GM12878 (cell line): ENCODE measurements at regions not wholly inside any gene's neighbourhood (a gene's known extent, or its start where the extent isn't known, plus 50 kb on each side); places are given as distances from the start of the nearest gene placed in this dataset.

ENCODE experiments used
- ATAC-seq: fragments of 200-7000 bp; cut with Tn5 transposase; 3 replicates; pipeline ENCODE4 v1.9.1; 2020; ENCODE audit warnings: mild to moderate bottlenecking, moderate library complexity
- BruUV-seq: library from RNA; stranded (reverse); fragments of 400-500 nt; replicated peaks from 2 replicates; lab custom pipeline; 2021; lab: Mats Ljungman, UMichigan
- CTCF ChIA-PET: fragments of 300-600 bp; sonication (Branson Sonifier 250); formaldehyde crosslinking; extraction: SDS; loops from one replicate; lab custom pipeline; 2021; ENCODE audit warnings: inconsistent platforms; lab: Yijun Ruan, JAX
- POLR2A ChIA-PET: fragments of 350-600 bp; formaldehyde crosslinking; extraction: SDS; loops from one replicate; lab custom pipeline; 2021; ENCODE audit warnings: inconsistent platforms; lab: Charles Lee
- RAD21 ChIA-PET: fragments of 300-600 bp; sonication (Branson Sonifier 250); formaldehyde crosslinking; loops from one replicate; lab custom pipeline; 2023; ENCODE audit warnings: antibody characterized with exemption; ENCODE audit not compliant: unreplicated experiment; lab: Charles Lee
- SMC1A ChIA-PET: fragments of 300-600 bp; sonication (Branson Sonifier 250); formaldehyde crosslinking; loops from one replicate; lab custom pipeline; 2023; ENCODE audit not compliant: unreplicated experiment, uncharacterized antibody; lab: Charles Lee
- DNase-seq: peaks from one replicate; pipeline ENCODE4 v3.0.0-alpha.2; 2011; ENCODE audit warnings: low read depth, low spot score
- FAIRE-seq: peaks from 3 replicates; lab custom pipeline; 2011; peaks lifted over from hg19 to GRCh38; lab: Jason Lieb, UNC
- H2AFZ ChIP-seq: 2 replicates; pipeline ENCODE4 v1.6.0; 2011; ENCODE audit warnings: low read depth, low read length, control low read depth; ENCODE audit not compliant: control insufficient read depth
- H3K27ac ChIP-seq: 2 replicates; pipeline ENCODE4 v1.5.1; 2011; ENCODE audit warnings: control low read depth; ENCODE audit not compliant: control insufficient read depth, insufficient read depth
- H3K27me3 ChIP-seq, 2 experiments: replicated peaks in 1 of 2; 2 replicates each; pipeline versions ENCODE4 v1.6.0 to v1.6.1; 2011; ENCODE audit warnings: low read length in 1 of 2; ENCODE audit not compliant: control insufficient read depth in 2 of 2, insufficient read depth in 2 of 2
- H3K36me3 ChIP-seq, 2 experiments: 2 replicates each; pipeline ENCODE4 v1.5.1; 2011; ENCODE audit warnings: low read length in 1 of 2; ENCODE audit not compliant: control insufficient read depth in 2 of 2, insufficient read depth in 2 of 2
- H3K4me1 ChIP-seq: 2 replicates; pipeline ENCODE4 v1.6.1; 2011; ENCODE audit warnings: mild to moderate bottlenecking, low read length, moderate library complexity, mixed read lengths; ENCODE audit not compliant: control insufficient read depth, insufficient read depth
- H3K4me2 ChIP-seq: 2 replicates; pipeline ENCODE4 v1.6.0; 2011; ENCODE audit warnings: control low read depth; ENCODE audit not compliant: control insufficient read depth, insufficient read depth
- H3K4me3 ChIP-seq: fragments of 200-600 bp; sonication (generic); 2 replicates; pipeline ENCODE4 v1.5.1; 2016
- H3K79me2 ChIP-seq: 2 replicates; pipeline ENCODE4 v1.6.0; 2011; ENCODE audit warnings: low read length; ENCODE audit not compliant: control insufficient read depth, insufficient read depth
- H3K9ac ChIP-seq: 2 replicates; pipeline ENCODE4 v1.8.0; 2011; ENCODE audit warnings: low read length, control low read depth, mixed read lengths; ENCODE audit not compliant: control insufficient read depth, insufficient read depth
- H3K9me3 ChIP-seq: replicated peaks from 3 replicates; pipeline ENCODE4 v1.5.1; 2011; ENCODE audit warnings: mild to moderate bottlenecking, low read length; ENCODE audit not compliant: control insufficient read depth, insufficient read depth
- H4K20me1 ChIP-seq: 2 replicates; pipeline ENCODE4 v1.6.0; 2011; ENCODE audit not compliant: control insufficient read depth, insufficient read depth
- CREM ChIP-seq: IDR thresholded peaks from 2 replicates; pipeline ENCODE4 v1.6.1; 2014; ENCODE audit warnings: antibody characterized with exemption, low read depth
- GABPA ChIP-seq: IDR thresholded peaks from 2 replicates; pipeline ENCODE4 v1.6.1; 2014; ENCODE audit warnings: antibody characterized with exemption, low read depth, mild to moderate bottlenecking, inconsistent platforms
- IRF4 ChIP-seq: IDR thresholded peaks from 2 replicates; pipeline ENCODE4 v1.6.1; 2011; ENCODE audit warnings: low read depth, low read length
- JUNB ChIP-seq: IDR thresholded peaks from 2 replicates; pipeline ENCODE4 v1.6.1; 2016; ENCODE audit warnings: antibody characterized with exemption, mild to moderate bottlenecking
- JUND ChIP-seq: IDR thresholded peaks from 2 replicates; pipeline ENCODE4 v1.6.1; 2012; ENCODE audit warnings: low read depth, mild to moderate bottlenecking, low read length, improper control_type of control experiment, moderate library complexity
- NFXL1 ChIP-seq: fragments of 450-650 bp; IDR thresholded peaks from 2 replicates; pipeline ENCODE4 v1.6.1; 2017; ENCODE audit warnings: antibody characterized with exemption, mild to moderate bottlenecking, borderline replicate concordance
- RUNX3 ChIP-seq: IDR thresholded peaks from 2 replicates; pipeline ENCODE4 v1.6.1; 2012; ENCODE audit warnings: low read length, inconsistent platforms
- SRF ChIP-seq, 2 experiments: IDR thresholded peaks; 2 replicates each; pipeline ENCODE4 v1.6.1; 2011; ENCODE audit warnings: low read depth in 2 of 2, low read length in 2 of 2, mild to moderate bottlenecking in 1 of 2, moderate library complexity in 1 of 2
- TBL1XR1 ChIP-seq: IDR thresholded peaks from 2 replicates; pipeline ENCODE4 v1.6.1; 2012; ENCODE audit warnings: low read depth, low read length, improper control_type of control experiment
- WGBS: methylation state at CpG from one replicate; pipeline ENCODE4 v1.1.6; 2016; ENCODE audit warnings: low lambda C conversion rate; ENCODE audit not compliant: insufficient replicate concordance, insufficient coverage; ENCODE audit errors: missing lambda C conversion rate; 5-methylcytosine and 5-hydroxymethylcytosine counted together
- in situ Hi-C: fragments of 300-500 bp; cut with MboI; formaldehyde crosslinking; loops from 9 replicates; pipeline ENCODE4 v1.14.3; 2018; ENCODE audit warnings: mixed read lengths
- intact Hi-C: fragments of 100-400 bp; cut with micrococcal nuclease; formaldehyde crosslinking; loops from one replicate; pipeline ENCODE4 v1.14.2; 2022; ENCODE audit not compliant: unreplicated experiment
- TF ChIP-seq, protein P1 (sequence below): fragments of 450-650 bp; IDR thresholded peaks from 2 replicates; pipeline ENCODE4 v1.6.1; 2017; ENCODE audit warnings: low read depth, mild to moderate bottlenecking, moderate library complexity
- TF ChIP-seq, protein P2 (sequence below): IDR thresholded peaks from 2 replicates; pipeline ENCODE4 v1.6.1; 2011; ENCODE audit warnings: borderline replicate concordance, low read depth, mild to moderate bottlenecking, moderate library complexity, mixed read lengths, low read length; ENCODE audit not compliant: insufficient read depth; ENCODE audit errors: extremely low read length
- TF ChIP-seq, protein P3 (sequence below): IDR thresholded peaks from 2 replicates; pipeline ENCODE4 v1.6.1; 2012; ENCODE audit warnings: low read length, inconsistent platforms
- TF ChIP-seq, protein P4 (sequence below): IDR thresholded peaks from 2 replicates; pipeline ENCODE4 v1.6.1; 2012; ENCODE audit warnings: low read depth, low read length, improper control_type of control experiment
- TF ChIP-seq, protein P5 (sequence below): IDR thresholded peaks from 2 replicates; pipeline ENCODE4 v1.6.1; 2012; ENCODE audit warnings: improper control_type of control experiment, low read depth, low read length; ENCODE audit not compliant: insufficient replicate concordance

DNA sequence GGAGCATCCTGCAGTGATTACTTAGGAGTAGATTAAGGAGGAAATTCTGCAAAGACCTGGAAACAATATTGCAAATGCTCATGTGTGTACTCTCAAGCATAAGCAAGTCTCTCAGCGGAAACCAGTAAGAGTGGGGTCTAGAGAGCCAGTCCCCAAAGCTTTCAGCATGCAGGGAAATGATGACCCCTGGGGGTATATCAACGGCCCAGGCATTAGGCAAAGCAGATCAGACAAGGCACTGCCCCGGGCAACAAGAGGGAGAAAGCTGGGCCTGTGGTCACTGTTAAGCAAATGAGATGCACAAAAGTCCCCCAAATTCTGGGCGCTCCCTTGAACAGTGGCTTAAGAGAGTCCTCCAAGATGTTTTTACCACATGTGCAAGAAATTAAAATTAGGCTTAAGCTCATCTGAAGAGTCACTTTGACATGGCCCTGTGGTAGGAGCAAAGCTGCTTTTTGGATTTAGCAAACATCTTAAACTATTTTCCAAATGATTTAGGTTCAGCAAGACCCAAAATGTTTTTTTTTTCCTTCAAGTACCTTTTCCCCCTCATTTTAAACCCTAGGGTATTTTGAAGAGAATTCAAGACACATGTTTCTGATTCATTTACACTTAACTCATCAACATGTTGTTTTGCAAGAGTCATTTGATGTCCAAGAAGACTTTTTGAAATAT is 457.1 kb upstream of the TBX3 start:
- H3K27ac ChIP-seq: no peak overlapping the region
- no peak overlapping the region for H2AFZ ChIP-seq
- ChIA-PET RAD21 (no interaction called here), POLR2A (no interaction called here), CTCF (interaction anchor here (0.7 to 0.9 kb wide), 3 partner anchors 14 to 248 kb away, joined by 3 read pairs; no protein-coding TSS in a partner anchor), SMC1A (interaction anchor here (0.6 kb wide), 1 partner anchor 15 kb away, joined by 3 read pairs; no protein-coding TSS in a partner anchor)
- no peak overlapping the region for H3K4me2 ChIP-seq
- H3K79me2 ChIP-seq: no peaks in the 10 kb centered on the region
- H3K36me3 ChIP-seq: no peaks in the 10 kb centered on the region
- H3K4me1 ChIP-seq: no peaks in the 10 kb centered on the region
- no peaks in the 10 kb centered on the region; the same call in 2 of the 3 replicates for H3K9me3 ChIP-seq
- no peaks in the 10 kb centered on the region for H4K20me1 ChIP-seq
- DNase-seq (no peak), ATAC-seq (no peak), FAIRE-seq (no peak)
- H3K27me3 ChIP-seq: no peaks in the 10 kb centered on the region
- 2% methylated on average over 4 of the region's 4 CpGs for WGBS
- in situ Hi-C loops: no loop called here
- H3K9ac ChIP-seq: no peak overlapping the region
- intact Hi-C loops: no loop called here
- no peak overlapping the region for H3K4me3 ChIP-seq
- BruUV-seq: no TSS peak
- TF ChIP-seq SRF (IDR thresholded peaks at IDR 0.05; ENCODE audit: low read depth in 2 of 2, low read length in 2 of 2) (no peak), GABPA (no peak), NFXL1 (no peak), TBL1XR1 (no peak), CREM (no peak), IRF4 (no peak), RUNX3 (no peak), JUND (no peak), JUNB (no peak)
- TF ChIP-seq, protein P1, sequence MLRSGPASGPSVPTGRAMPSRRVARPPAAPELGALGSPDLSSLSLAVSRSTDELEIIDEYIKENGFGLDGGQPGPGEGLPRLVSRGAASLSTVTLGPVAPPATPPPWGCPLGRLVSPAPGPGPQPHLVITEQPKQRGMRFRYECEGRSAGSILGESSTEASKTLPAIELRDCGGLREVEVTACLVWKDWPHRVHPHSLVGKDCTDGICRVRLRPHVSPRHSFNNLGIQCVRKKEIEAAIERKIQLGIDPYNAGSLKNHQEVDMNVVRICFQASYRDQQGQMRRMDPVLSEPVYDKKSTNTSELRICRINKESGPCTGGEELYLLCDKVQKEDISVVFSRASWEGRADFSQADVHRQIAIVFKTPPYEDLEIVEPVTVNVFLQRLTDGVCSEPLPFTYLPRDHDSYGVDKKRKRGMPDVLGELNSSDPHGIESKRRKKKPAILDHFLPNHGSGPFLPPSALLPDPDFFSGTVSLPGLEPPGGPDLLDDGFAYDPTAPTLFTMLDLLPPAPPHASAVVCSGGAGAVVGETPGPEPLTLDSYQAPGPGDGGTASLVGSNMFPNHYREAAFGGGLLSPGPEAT: no peak
- TF ChIP-seq, protein P2, sequence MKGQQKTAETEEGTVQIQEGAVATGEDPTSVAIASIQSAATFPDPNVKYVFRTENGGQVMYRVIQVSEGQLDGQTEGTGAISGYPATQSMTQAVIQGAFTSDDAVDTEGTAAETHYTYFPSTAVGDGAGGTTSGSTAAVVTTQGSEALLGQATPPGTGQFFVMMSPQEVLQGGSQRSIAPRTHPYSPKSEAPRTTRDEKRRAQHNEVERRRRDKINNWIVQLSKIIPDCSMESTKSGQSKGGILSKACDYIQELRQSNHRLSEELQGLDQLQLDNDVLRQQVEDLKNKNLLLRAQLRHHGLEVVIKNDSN: no peak
- TF ChIP-seq, protein P3, sequence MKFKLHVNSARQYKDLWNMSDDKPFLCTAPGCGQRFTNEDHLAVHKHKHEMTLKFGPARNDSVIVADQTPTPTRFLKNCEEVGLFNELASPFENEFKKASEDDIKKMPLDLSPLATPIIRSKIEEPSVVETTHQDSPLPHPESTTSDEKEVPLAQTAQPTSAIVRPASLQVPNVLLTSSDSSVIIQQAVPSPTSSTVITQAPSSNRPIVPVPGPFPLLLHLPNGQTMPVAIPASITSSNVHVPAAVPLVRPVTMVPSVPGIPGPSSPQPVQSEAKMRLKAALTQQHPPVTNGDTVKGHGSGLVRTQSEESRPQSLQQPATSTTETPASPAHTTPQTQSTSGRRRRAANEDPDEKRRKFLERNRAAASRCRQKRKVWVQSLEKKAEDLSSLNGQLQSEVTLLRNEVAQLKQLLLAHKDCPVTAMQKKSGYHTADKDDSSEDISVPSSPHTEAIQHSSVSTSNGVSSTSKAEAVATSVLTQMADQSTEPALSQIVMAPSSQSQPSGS: no peak
- TF ChIP-seq, protein P4, sequence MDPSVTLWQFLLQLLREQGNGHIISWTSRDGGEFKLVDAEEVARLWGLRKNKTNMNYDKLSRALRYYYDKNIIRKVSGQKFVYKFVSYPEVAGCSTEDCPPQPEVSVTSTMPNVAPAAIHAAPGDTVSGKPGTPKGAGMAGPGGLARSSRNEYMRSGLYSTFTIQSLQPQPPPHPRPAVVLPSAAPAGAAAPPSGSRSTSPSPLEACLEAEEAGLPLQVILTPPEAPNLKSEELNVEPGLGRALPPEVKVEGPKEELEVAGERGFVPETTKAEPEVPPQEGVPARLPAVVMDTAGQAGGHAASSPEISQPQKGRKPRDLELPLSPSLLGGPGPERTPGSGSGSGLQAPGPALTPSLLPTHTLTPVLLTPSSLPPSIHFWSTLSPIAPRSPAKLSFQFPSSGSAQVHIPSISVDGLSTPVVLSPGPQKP: no peak
- TF ChIP-seq, protein P5, sequence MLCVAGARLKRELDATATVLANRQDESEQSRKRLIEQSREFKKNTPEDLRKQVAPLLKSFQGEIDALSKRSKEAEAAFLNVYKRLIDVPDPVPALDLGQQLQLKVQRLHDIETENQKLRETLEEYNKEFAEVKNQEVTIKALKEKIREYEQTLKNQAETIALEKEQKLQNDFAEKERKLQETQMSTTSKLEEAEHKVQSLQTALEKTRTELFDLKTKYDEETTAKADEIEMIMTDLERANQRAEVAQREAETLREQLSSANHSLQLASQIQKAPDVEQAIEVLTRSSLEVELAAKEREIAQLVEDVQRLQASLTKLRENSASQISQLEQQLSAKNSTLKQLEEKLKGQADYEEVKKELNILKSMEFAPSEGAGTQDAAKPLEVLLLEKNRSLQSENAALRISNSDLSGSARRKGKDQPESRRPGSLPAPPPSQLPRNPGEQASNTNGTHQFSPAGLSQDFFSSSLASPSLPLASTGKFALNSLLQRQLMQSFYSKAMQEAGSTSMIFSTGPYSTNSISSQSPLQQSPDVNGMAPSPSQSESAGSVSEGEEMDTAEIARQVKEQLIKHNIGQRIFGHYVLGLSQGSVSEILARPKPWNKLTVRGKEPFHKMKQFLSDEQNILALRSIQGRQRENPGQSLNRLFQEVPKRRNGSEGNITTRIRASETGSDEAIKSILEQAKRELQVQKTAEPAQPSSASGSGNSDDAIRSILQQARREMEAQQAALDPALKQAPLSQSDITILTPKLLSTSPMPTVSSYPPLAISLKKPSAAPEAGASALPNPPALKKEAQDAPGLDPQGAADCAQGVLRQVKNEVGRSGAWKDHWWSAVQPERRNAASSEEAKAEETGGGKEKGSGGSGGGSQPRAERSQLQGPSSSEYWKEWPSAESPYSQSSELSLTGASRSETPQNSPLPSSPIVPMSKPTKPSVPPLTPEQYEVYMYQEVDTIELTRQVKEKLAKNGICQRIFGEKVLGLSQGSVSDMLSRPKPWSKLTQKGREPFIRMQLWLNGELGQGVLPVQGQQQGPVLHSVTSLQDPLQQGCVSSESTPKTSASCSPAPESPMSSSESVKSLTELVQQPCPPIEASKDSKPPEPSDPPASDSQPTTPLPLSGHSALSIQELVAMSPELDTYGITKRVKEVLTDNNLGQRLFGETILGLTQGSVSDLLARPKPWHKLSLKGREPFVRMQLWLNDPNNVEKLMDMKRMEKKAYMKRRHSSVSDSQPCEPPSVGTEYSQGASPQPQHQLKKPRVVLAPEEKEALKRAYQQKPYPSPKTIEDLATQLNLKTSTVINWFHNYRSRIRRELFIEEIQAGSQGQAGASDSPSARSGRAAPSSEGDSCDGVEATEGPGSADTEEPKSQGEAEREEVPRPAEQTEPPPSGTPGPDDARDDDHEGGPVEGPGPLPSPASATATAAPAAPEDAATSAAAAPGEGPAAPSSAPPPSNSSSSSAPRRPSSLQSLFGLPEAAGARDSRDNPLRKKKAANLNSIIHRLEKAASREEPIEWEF: no peak
